ENCODE measurements at regions not wholly inside any gene's neighbourhood (a gene's known extent, or its start where the extent isn't known, plus 50 kb on each side); places are given as distances from the start of the nearest gene placed in this dataset.

DNA sequence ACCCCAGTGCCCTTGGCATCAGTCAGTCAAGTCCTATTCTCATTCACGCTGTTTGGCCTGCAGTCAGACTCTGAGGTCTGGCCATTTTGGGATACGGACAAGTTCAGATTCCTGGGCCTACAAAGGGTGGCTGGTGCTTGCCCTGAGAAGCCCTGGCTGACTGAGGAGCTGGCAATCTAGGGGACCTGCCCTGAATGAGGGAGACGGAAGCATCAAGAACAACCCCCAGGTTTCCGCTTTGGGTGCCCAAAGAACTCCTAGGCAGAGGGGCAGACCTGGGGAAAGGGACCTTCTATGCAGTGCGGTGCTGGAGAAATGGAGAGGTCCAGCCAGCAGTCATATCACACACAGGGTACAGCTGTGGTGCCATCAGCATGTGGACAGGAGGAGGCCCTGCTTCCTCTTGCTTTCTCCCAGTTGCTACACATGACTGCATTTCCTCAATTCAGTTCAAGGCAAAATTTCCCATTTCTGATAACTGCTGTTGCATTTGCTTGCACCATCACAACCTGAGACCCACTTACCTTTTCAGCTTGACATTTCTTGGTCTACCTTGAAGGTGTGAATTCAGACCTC is 70.9 kb upstream of the LGALSL start:
- TF ChIP-seq, protein P1, sequence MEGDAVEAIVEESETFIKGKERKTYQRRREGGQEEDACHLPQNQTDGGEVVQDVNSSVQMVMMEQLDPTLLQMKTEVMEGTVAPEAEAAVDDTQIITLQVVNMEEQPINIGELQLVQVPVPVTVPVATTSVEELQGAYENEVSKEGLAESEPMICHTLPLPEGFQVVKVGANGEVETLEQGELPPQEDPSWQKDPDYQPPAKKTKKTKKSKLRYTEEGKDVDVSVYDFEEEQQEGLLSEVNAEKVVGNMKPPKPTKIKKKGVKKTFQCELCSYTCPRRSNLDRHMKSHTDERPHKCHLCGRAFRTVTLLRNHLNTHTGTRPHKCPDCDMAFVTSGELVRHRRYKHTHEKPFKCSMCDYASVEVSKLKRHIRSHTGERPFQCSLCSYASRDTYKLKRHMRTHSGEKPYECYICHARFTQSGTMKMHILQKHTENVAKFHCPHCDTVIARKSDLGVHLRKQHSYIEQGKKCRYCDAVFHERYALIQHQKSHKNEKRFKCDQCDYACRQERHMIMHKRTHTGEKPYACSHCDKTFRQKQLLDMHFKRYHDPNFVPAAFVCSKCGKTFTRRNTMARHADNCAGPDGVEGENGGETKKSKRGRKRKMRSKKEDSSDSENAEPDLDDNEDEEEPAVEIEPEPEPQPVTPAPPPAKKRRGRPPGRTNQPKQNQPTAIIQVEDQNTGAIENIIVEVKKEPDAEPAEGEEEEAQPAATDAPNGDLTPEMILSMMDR (IDR thresholded peaks at IDR 0.05; ENCODE audit: control extremely low read depth in 1 of 3, insufficient read depth in 1 of 3, low read depth in 1 of 3, low read length in 3 of 3) = no peak
- no peak for TF ChIP-seq POLR2A (IDR thresholded peaks at IDR 0.05; ENCODE audit: control extremely low read depth in 1 of 2, low read depth in 2 of 2, low read length in 2 of 2)
- TF ChIP-seq EZH2 (IDR thresholded peaks at IDR 0.05; ENCODE audit: low read depth, low read length, severe bottlenecking) = no peak
- no peak for TF ChIP-seq ATF3 (IDR thresholded peaks at IDR 0.05; ENCODE audit: insufficient read depth, low read depth, low read length)
- no peak for TF ChIP-seq EGR1 (IDR thresholded peaks at IDR 0.05; ENCODE audit: borderline replicate concordance, low read depth, low read length)
- TF ChIP-seq TAF1 (IDR thresholded peaks at IDR 0.05; ENCODE audit: low read depth, low read length) = no peak
- no peak for TF ChIP-seq KDM1A (IDR thresholded peaks at IDR 0.05; ENCODE audit: borderline replicate concordance, low read length)
- no peak for TF ChIP-seq JUN (IDR thresholded peaks at IDR 0.05; ENCODE audit: low read depth, low read length)
- TF ChIP-seq SIRT6 (IDR thresholded peaks at IDR 0.05; ENCODE audit: low read length) = no peak

Measured in H1 (cell line).